ENCODE measurements at regions not wholly inside any gene's neighbourhood (a gene's known extent, or its start where the extent isn't known, plus 50 kb on each side); places are given as distances from the start of the nearest gene placed in this dataset.
"Not testable (repeated sequence)": the region's sequence is repeated elsewhere in the genome, so short reads cannot be mapped to it uniquely, and the experiment has no call there.

DNA sequence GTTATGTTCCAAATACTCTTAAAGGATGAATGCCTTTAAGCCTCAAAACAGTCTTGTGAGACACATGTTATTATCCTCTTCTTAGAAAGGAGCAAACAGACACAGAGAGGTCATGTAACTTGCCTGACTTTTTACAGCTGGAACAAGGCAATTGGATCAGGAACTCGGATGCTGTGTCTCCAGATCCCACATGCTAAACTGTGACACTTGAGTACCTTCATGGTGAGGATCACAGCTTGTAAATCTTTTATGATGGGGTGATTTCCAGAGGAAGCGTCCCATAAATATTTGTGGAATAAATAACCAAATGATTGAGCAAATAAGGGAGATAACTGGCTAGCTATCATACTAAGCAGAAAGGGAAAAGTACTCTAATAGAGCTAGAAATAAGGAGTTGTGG, 171.2 kb downstream of the C11orf91 start:
- 60% methylated on average over 2 of the region's 2 CpGs for WGBS

GRCh38 chr11:33527738-33528137, 172.9 kb downstream of the C11orf91 start:
- H2AK5ac ChIP-seq (ENCODE audit: low read length, severe bottlenecking); H3K9ac ChIP-seq (ENCODE audit: low read length); H3K79me1 ChIP-seq (replicated peaks; ENCODE audit: low read length, poor library complexity, severe bottlenecking); H3K4me3 ChIP-seq (ENCODE audit: insufficient read depth in 1 of 2, low read depth in 1 of 2, low read length in 2 of 2); H3K4me1 ChIP-seq (ENCODE audit: control insufficient read depth, insufficient read depth, low read depth, low read length); H3K14ac ChIP-seq (ENCODE audit: low read length in 2 of 2); H3K23ac ChIP-seq (ENCODE audit: low read length in 2 of 2); H2BK120ac ChIP-seq (ENCODE audit: low read depth, low read length); H4K8ac ChIP-seq (ENCODE audit: low read length); H3K36me3 ChIP-seq (ENCODE audit: control insufficient read depth in 1 of 2, insufficient read depth in 2 of 2, low read depth in 1 of 2, low read length in 2 of 2); H2BK12ac ChIP-seq (ENCODE audit: low read length in 2 of 2); H3K18ac ChIP-seq (ENCODE audit: low read depth in 1 of 2, low read length in 2 of 2); H4K91ac ChIP-seq (ENCODE audit: low read length); H3K9me3 ChIP-seq (ENCODE audit: control insufficient read depth, low read length); H3K4ac ChIP-seq (ENCODE audit: low read depth in 1 of 2, low read length in 2 of 2); H3K27ac ChIP-seq (ENCODE audit: low read length, poor library complexity, severe bottlenecking); H3K27me3 ChIP-seq (ENCODE audit: control insufficient read depth in 1 of 2, insufficient read depth in 1 of 2, low read length in 2 of 2); H2AFZ ChIP-seq (ENCODE audit: low read depth, low read length); H3K4me2 ChIP-seq (ENCODE audit: low read length, poor library complexity, severe bottlenecking); H2BK5ac ChIP-seq (ENCODE audit: low read depth, low read length, poor library complexity, severe bottlenecking); H2BK15ac ChIP-seq (ENCODE audit: low read depth, poor library complexity, severe bottlenecking); DNase-seq: not testable (repeated sequence)
- whole genome bisulfite sequencing, result 85% methylated on average over 3 of the region's 4 CpGs

More for the DNA sequence above, 171.2 kb downstream of the C11orf91 start:
- Histone ChIP-seq H3K36me3 (ENCODE audit: control insufficient read depth in 1 of 2, insufficient read depth in 2 of 2, low read depth in 1 of 2, low read length in 2 of 2) (peaks cover 0 to 5% of the 10 kb centered on the region in 2 experiments), H2AFZ (ENCODE audit: low read depth, low read length) (no peak overlapping the region), H3K18ac (ENCODE audit: low read depth in 1 of 2, low read length in 2 of 2) (no peak overlapping the region), H2BK12ac (ENCODE audit: low read length in 2 of 2) (no peak overlapping the region), H2BK5ac (ENCODE audit: low read depth, low read length, poor library complexity, severe bottlenecking) (no peak overlapping the region), H3K27me3 (ENCODE audit: control insufficient read depth in 1 of 2, insufficient read depth in 1 of 2, low read length in 2 of 2) (no peaks in the 10 kb centered on the region), H3K4me2 (ENCODE audit: low read length, poor library complexity, severe bottlenecking) (no peak overlapping the region), H2AK5ac (ENCODE audit: low read length, severe bottlenecking) (no peak overlapping the region), H4K8ac (ENCODE audit: low read length) (no peak overlapping the region), H3K4ac (ENCODE audit: low read depth in 1 of 2, low read length in 2 of 2) (no peak overlapping the region), H3K23ac (ENCODE audit: low read length in 2 of 2) (no peak overlapping the region), H3K9me3 (ENCODE audit: control insufficient read depth, low read length) (no peaks in the 10 kb centered on the region), H3K79me1 (replicated peaks; ENCODE audit: low read length, poor library complexity, severe bottlenecking) (peaks cover 6% of the 10 kb centered on the region), H3K27ac (ENCODE audit: low read length, poor library complexity, severe bottlenecking) (no peak overlapping the region), H3K4me1 (ENCODE audit: control insufficient read depth, insufficient read depth, low read depth, low read length) (peaks cover 5% of the 10 kb centered on the region), H3K14ac (ENCODE audit: low read length in 2 of 2) (no peak overlapping the region), H2BK15ac (ENCODE audit: low read depth, poor library complexity, severe bottlenecking) (no peak overlapping the region), H3K4me3 (ENCODE audit: insufficient read depth in 1 of 2, low read depth in 1 of 2, low read length in 2 of 2) (no peak overlapping the region), H2BK120ac (ENCODE audit: low read depth, low read length) (no peak overlapping the region), H4K91ac (ENCODE audit: low read length) (no peak overlapping the region), H3K9ac (ENCODE audit: low read length) (peak overlapping the region; percentile 31)
- no peak for DNase-seq

GRCh38 chr11:33525789-33526188, 174.8 kb downstream of the C11orf91 start:
- no peak overlapping the region for H4K8ac ChIP-seq (ENCODE audit: low read length)
- no peak overlapping the region for H3K4ac ChIP-seq (ENCODE audit: low read depth in 1 of 2, low read length in 2 of 2)
- no peak overlapping the region for H2AK5ac ChIP-seq (ENCODE audit: low read length, severe bottlenecking)
- H3K27ac ChIP-seq (ENCODE audit: low read length, poor library complexity, severe bottlenecking), result no peak overlapping the region
- H4K91ac ChIP-seq (ENCODE audit: low read length), result peak overlapping the region; percentile 7
- H3K14ac ChIP-seq (ENCODE audit: low read length in 2 of 2), result peak overlapping the region in 1 of 2 experiments; percentile 55
- H3K18ac ChIP-seq (ENCODE audit: low read depth in 1 of 2, low read length in 2 of 2), result no peak overlapping the region
- H3K36me3 ChIP-seq (ENCODE audit: control insufficient read depth in 1 of 2, insufficient read depth in 2 of 2, low read depth in 1 of 2, low read length in 2 of 2), result peaks cover 0 to 5% of the 10 kb centered on the region in 2 experiments
- no peak overlapping the region for H2BK15ac ChIP-seq (ENCODE audit: low read depth, poor library complexity, severe bottlenecking)
- no peak overlapping the region for H3K4me3 ChIP-seq (ENCODE audit: insufficient read depth in 1 of 2, low read depth in 1 of 2, low read length in 2 of 2)
- H2BK5ac ChIP-seq (ENCODE audit: low read depth, low read length, poor library complexity, severe bottlenecking), result no peak overlapping the region
- no peak overlapping the region for H3K9ac ChIP-seq (ENCODE audit: low read length)
- no peak overlapping the region for H2BK12ac ChIP-seq (ENCODE audit: low read length in 2 of 2)
- no peak overlapping the region for H3K23ac ChIP-seq (ENCODE audit: low read length in 2 of 2)
- no peaks in the 10 kb centered on the region for H3K27me3 ChIP-seq (ENCODE audit: control insufficient read depth in 1 of 2, insufficient read depth in 1 of 2, low read length in 2 of 2)
- H2BK120ac ChIP-seq (ENCODE audit: low read depth, low read length), result no peak overlapping the region
- H3K9me3 ChIP-seq (ENCODE audit: control insufficient read depth, low read length), result no peaks in the 10 kb centered on the region
- no peaks in the 10 kb centered on the region for H3K4me1 ChIP-seq (ENCODE audit: control insufficient read depth, insufficient read depth, low read depth, low read length)
- no peak for DNase-seq
- no peak overlapping the region for H3K4me2 ChIP-seq (ENCODE audit: low read length, poor library complexity, severe bottlenecking)
- H3K79me1 ChIP-seq (replicated peaks; ENCODE audit: low read length, poor library complexity, severe bottlenecking), result peaks cover 2% of the 10 kb centered on the region
- no peak overlapping the region for H2AFZ ChIP-seq (ENCODE audit: low read depth, low read length)
- 79% methylated on average over 4 of the region's 4 CpGs for WGBS

DNA sequence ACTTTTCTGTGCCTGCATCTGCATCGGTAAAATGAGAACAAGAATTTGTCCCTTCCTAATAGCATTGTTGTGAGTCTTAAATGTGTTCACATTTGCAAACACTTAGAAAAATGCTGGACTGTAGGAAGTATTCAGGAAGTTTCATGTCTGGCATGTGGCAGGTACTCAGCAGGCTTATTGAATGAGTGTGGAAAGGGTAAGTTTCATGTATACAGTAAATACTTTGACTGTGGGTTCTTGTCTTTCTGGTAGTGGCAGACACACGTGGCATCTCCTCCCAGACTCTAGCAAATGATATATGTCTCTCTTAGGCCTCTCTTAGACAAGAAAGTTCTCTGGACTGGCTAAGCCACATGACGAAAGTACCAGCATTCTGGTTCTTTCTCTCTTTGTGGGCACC, 179.2 kb downstream of the C11orf91 start:
- no peak overlapping the region for H2BK15ac ChIP-seq (ENCODE audit: low read depth, poor library complexity, severe bottlenecking)
- DNase-seq, result no peak
- H3K9me3 ChIP-seq (ENCODE audit: control insufficient read depth, low read length), result no peaks in the 10 kb centered on the region
- no peaks in the 10 kb centered on the region for H3K27me3 ChIP-seq (ENCODE audit: control insufficient read depth in 1 of 2, insufficient read depth in 1 of 2, low read length in 2 of 2)
- H3K4ac ChIP-seq (ENCODE audit: low read depth in 1 of 2, low read length in 2 of 2), result no peak overlapping the region
- H2AFZ ChIP-seq (ENCODE audit: low read depth, low read length), result no peak overlapping the region
- no peak overlapping the region for H4K91ac ChIP-seq (ENCODE audit: low read length)
- no peak overlapping the region for H3K23ac ChIP-seq (ENCODE audit: low read length in 2 of 2)
- no peak overlapping the region for H3K27ac ChIP-seq (ENCODE audit: low read length, poor library complexity, severe bottlenecking)
- peaks cover 0 to 5% of the 10 kb centered on the region in 2 experiments for H3K36me3 ChIP-seq (ENCODE audit: control insufficient read depth in 1 of 2, insufficient read depth in 2 of 2, low read depth in 1 of 2, low read length in 2 of 2)
- no peak overlapping the region for H2BK12ac ChIP-seq (ENCODE audit: low read length in 2 of 2)
- no peak overlapping the region for H3K4me2 ChIP-seq (ENCODE audit: low read length, poor library complexity, severe bottlenecking)
- peaks cover 2% of the 10 kb centered on the region for H3K79me1 ChIP-seq (replicated peaks; ENCODE audit: low read length, poor library complexity, severe bottlenecking)
- H3K4me3 ChIP-seq (ENCODE audit: insufficient read depth in 1 of 2, low read depth in 1 of 2, low read length in 2 of 2), result no peak overlapping the region
- no peaks in the 10 kb centered on the region for H3K4me1 ChIP-seq (ENCODE audit: control insufficient read depth, insufficient read depth, low read depth, low read length)
- H2AK5ac ChIP-seq (ENCODE audit: low read length, severe bottlenecking), result no peak overlapping the region
- no peak overlapping the region for H3K9ac ChIP-seq (ENCODE audit: low read length)
- 67% methylated on average over 2 of the region's 3 CpGs for WGBS
- H3K14ac ChIP-seq (ENCODE audit: low read length in 2 of 2), result no peak overlapping the region
- H4K8ac ChIP-seq (ENCODE audit: low read length), result no peak overlapping the region
- H3K18ac ChIP-seq (ENCODE audit: low read depth in 1 of 2, low read length in 2 of 2), result no peak overlapping the region
- H2BK5ac ChIP-seq (ENCODE audit: low read depth, low read length, poor library complexity, severe bottlenecking), result no peak overlapping the region
- no peak overlapping the region for H2BK120ac ChIP-seq (ENCODE audit: low read depth, low read length)
